ENCODE measurements at regions not wholly inside any gene's neighbourhood (a gene's known extent, or its start where the extent isn't known, plus 50 kb on each side); places are given as distances from the start of the nearest gene placed in this dataset.

GRCh38 chr2:22855081-22855480 is 529.9 kb upstream of the KLHL29 start:
- TF ChIP-seq POLR2AphosphoS5 (IDR thresholded peaks at IDR 0.05; ENCODE audit: low read depth, low read length) = no peak
- no peak for TF ChIP-seq TAF1 (IDR thresholded peaks at IDR 0.05; ENCODE audit: borderline replicate concordance, insufficient read depth, low read length)
- TF ChIP-seq, protein P1, sequence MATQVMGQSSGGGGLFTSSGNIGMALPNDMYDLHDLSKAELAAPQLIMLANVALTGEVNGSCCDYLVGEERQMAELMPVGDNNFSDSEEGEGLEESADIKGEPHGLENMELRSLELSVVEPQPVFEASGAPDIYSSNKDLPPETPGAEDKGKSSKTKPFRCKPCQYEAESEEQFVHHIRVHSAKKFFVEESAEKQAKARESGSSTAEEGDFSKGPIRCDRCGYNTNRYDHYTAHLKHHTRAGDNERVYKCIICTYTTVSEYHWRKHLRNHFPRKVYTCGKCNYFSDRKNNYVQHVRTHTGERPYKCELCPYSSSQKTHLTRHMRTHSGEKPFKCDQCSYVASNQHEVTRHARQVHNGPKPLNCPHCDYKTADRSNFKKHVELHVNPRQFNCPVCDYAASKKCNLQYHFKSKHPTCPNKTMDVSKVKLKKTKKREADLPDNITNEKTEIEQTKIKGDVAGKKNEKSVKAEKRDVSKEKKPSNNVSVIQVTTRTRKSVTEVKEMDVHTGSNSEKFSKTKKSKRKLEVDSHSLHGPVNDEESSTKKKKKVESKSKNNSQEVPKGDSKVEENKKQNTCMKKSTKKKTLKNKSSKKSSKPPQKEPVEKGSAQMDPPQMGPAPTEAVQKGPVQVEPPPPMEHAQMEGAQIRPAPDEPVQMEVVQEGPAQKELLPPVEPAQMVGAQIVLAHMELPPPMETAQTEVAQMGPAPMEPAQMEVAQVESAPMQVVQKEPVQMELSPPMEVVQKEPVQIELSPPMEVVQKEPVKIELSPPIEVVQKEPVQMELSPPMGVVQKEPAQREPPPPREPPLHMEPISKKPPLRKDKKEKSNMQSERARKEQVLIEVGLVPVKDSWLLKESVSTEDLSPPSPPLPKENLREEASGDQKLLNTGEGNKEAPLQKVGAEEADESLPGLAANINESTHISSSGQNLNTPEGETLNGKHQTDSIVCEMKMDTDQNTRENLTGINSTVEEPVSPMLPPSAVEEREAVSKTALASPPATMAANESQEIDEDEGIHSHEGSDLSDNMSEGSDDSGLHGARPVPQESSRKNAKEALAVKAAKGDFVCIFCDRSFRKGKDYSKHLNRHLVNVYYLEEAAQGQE (IDR thresholded peaks at IDR 0.05; ENCODE audit: insufficient read depth in 1 of 2, low read depth in 2 of 2, low read length in 2 of 2) = no peak
- no peak for TF ChIP-seq SIN3A (IDR thresholded peaks at IDR 0.05; ENCODE audit: borderline replicate concordance, insufficient read depth, low read length)

Data from PFSK-1 (cell line).